ENCODE measurements at regions not wholly inside any gene's neighbourhood (a gene's known extent, or its start where the extent isn't known, plus 50 kb on each side); places are given as distances from the start of the nearest gene placed in this dataset.
A peak's percentile ranks its signal among the peaks of the same experiment; 100 is the strongest.

GRCh38 chr3:132237652-132238032, 79.6 kb upstream of the ACP3 start:
- H3K18ac ChIP-seq (ENCODE audit: low read length) = no peak overlapping the region
- H3K4ac ChIP-seq (ENCODE audit: low read depth, low read length) = no peak overlapping the region
- no peak overlapping the region for H2AK5ac ChIP-seq (ENCODE audit: low read length)
- H3K14ac ChIP-seq (ENCODE audit: low read length) = no peak overlapping the region
- H3K23ac ChIP-seq (ENCODE audit: low read length) = no peak overlapping the region
- no peak overlapping the region for H3K4me2 ChIP-seq (ENCODE audit: low read length)
- no peak overlapping the region for H2BK5ac ChIP-seq (ENCODE audit: low read depth, low read length, poor library complexity)
- no peak overlapping the region for H2BK12ac ChIP-seq (ENCODE audit: low read length)
- H3K4me3 ChIP-seq (ENCODE audit: low read depth, low read length) = no peak overlapping the region
- DNase-seq = no peak
- H4K8ac ChIP-seq (ENCODE audit: low read depth, low read length) = no peak overlapping the region
- H3K9ac ChIP-seq (ENCODE audit: low read length) = no peak overlapping the region
- no peaks in the 10 kb centered on the region for H3K4me1 ChIP-seq (ENCODE audit: control insufficient read depth in 1 of 2, insufficient read depth in 2 of 2, low read length in 2 of 2)
- no peak overlapping the region for H4K91ac ChIP-seq (ENCODE audit: low read depth, low read length)
- H3K9me3 ChIP-seq (ENCODE audit: insufficient read depth, low read depth, low read length) = no peaks in the 10 kb centered on the region
- H3K79me2 ChIP-seq (ENCODE audit: control insufficient read depth, insufficient read depth, low read length, poor library complexity) = no peaks in the 10 kb centered on the region
- no peaks in the 10 kb centered on the region for H3K27me3 ChIP-seq (ENCODE audit: insufficient read depth, low read length)
- no peaks in the 10 kb centered on the region for H3K79me1 ChIP-seq (ENCODE audit: low read length)
- no peak overlapping the region for H2AFZ ChIP-seq (ENCODE audit: insufficient read depth, low read length, poor library complexity)
- H3K27ac ChIP-seq (ENCODE audit: low read depth, low read length) = no peak overlapping the region
- no peak overlapping the region for H4K12ac ChIP-seq (ENCODE audit: low read depth, low read length)
- no peaks in the 10 kb centered on the region for H3K36me3 ChIP-seq (ENCODE audit: control insufficient read depth in 1 of 2, insufficient read depth in 2 of 2, low read length in 2 of 2)
- no peak overlapping the region for H2BK120ac ChIP-seq (ENCODE audit: insufficient read depth, low read length, poor library complexity)

DNA sequence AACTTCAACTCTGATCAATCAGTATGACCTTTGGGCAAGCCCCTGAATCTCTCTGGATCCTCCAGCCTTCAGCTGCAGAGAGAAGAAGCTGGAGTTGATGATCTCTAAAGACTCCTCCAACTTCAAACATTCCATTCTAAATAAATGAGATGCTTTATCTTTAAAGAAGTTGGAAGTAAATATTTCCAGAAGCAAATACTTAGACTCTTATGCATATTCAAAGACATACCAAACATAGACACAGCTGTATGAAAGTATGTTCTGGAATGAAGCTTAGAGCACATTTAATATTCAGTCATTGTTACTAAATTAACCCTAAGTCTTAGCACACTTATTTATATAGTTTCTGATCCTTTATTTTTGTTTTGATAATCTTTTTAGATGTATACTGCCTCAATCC, 77.6 kb upstream of the ACP3 start:
- Histone ChIP-seq H3K9me3 (ENCODE audit: insufficient read depth, low read depth, low read length) (no peaks in the 10 kb centered on the region), H3K79me2 (ENCODE audit: control insufficient read depth, insufficient read depth, low read length, poor library complexity) (no peaks in the 10 kb centered on the region), H3K4me3 (ENCODE audit: low read depth, low read length) (no peak overlapping the region), H3K4ac (ENCODE audit: low read depth, low read length) (no peak overlapping the region), H3K23ac (ENCODE audit: low read length) (no peak overlapping the region), H2BK12ac (ENCODE audit: low read length) (no peak overlapping the region), H3K27ac (ENCODE audit: low read depth, low read length) (no peak overlapping the region), H3K27me3 (ENCODE audit: insufficient read depth, low read length) (no peaks in the 10 kb centered on the region), H2BK5ac (ENCODE audit: low read depth, low read length, poor library complexity) (no peak overlapping the region), H4K8ac (ENCODE audit: low read depth, low read length) (no peak overlapping the region), H3K79me1 (ENCODE audit: low read length) (no peaks in the 10 kb centered on the region), H4K91ac (ENCODE audit: low read depth, low read length) (no peak overlapping the region), H2BK120ac (ENCODE audit: insufficient read depth, low read length, poor library complexity) (no peak overlapping the region), H2AK5ac (ENCODE audit: low read length) (no peak overlapping the region), H2AFZ (ENCODE audit: insufficient read depth, low read length, poor library complexity) (no peak overlapping the region), H3K18ac (ENCODE audit: low read length) (no peak overlapping the region), H3K9ac (ENCODE audit: low read length) (no peak overlapping the region), H4K12ac (ENCODE audit: low read depth, low read length) (no peak overlapping the region), H3K4me1 (ENCODE audit: control insufficient read depth in 1 of 2, insufficient read depth in 2 of 2, low read length in 2 of 2) (no peaks in the 10 kb centered on the region), H3K14ac (ENCODE audit: low read length) (no peak overlapping the region), H3K4me2 (ENCODE audit: low read length) (no peak overlapping the region), H3K36me3 (ENCODE audit: control insufficient read depth in 1 of 2, insufficient read depth in 2 of 2, low read length in 2 of 2) (no peaks in the 10 kb centered on the region)
- DNase-seq = peak in 1 of 2 donors; percentile 65

- H3K4me1 ChIP-seq (ENCODE audit: control insufficient read depth in 1 of 2, insufficient read depth in 2 of 2, low read length in 2 of 2) = no peaks in the 10 kb centered on the region
- no peak overlapping the region for H3K9ac ChIP-seq (ENCODE audit: low read length)
- H2BK12ac ChIP-seq (ENCODE audit: low read length) = no peak overlapping the region
- H3K36me3 ChIP-seq (ENCODE audit: control insufficient read depth in 1 of 2, insufficient read depth in 2 of 2, low read length in 2 of 2) = no peaks in the 10 kb centered on the region
- no peak overlapping the region for H4K8ac ChIP-seq (ENCODE audit: low read depth, low read length)
- no peak overlapping the region for H3K14ac ChIP-seq (ENCODE audit: low read length)
- H3K79me1 ChIP-seq (ENCODE audit: low read length) = no peaks in the 10 kb centered on the region
- H4K91ac ChIP-seq (ENCODE audit: low read depth, low read length) = no peak overlapping the region
- H3K79me2 ChIP-seq (ENCODE audit: control insufficient read depth, insufficient read depth, low read length, poor library complexity) = no peaks in the 10 kb centered on the region
- DNase-seq = no peak
- no peak overlapping the region for H3K4ac ChIP-seq (ENCODE audit: low read depth, low read length)
- H3K27me3 ChIP-seq (ENCODE audit: insufficient read depth, low read length) = no peaks in the 10 kb centered on the region
- H3K9me3 ChIP-seq (ENCODE audit: insufficient read depth, low read depth, low read length) = no peaks in the 10 kb centered on the region
- H3K23ac ChIP-seq (ENCODE audit: low read length) = no peak overlapping the region
- H2BK120ac ChIP-seq (ENCODE audit: insufficient read depth, low read length, poor library complexity) = no peak overlapping the region
- no peak overlapping the region for H3K18ac ChIP-seq (ENCODE audit: low read length)
- WGBS (ENCODE audit: extremely low coverage, insufficient coverage, insufficient read length) = no CpG with 5 or more reads among the region's 3 CpGs
- H3K27ac ChIP-seq (ENCODE audit: low read depth, low read length) = no peak overlapping the region
- H2AK5ac ChIP-seq (ENCODE audit: low read length) = no peak overlapping the region
- no peak overlapping the region for H2AFZ ChIP-seq (ENCODE audit: insufficient read depth, low read length, poor library complexity)
- no peak overlapping the region for H3K4me3 ChIP-seq (ENCODE audit: low read depth, low read length)
- no peak overlapping the region for H3K4me2 ChIP-seq (ENCODE audit: low read length)
- no peak overlapping the region for H4K12ac ChIP-seq (ENCODE audit: low read depth, low read length)
- H2BK5ac ChIP-seq (ENCODE audit: low read depth, low read length, poor library complexity) = no peak overlapping the region
These were observed 75.3 kb upstream of the ACP3 start for GRCh38 chr3:132241776-132242514.

DNA sequence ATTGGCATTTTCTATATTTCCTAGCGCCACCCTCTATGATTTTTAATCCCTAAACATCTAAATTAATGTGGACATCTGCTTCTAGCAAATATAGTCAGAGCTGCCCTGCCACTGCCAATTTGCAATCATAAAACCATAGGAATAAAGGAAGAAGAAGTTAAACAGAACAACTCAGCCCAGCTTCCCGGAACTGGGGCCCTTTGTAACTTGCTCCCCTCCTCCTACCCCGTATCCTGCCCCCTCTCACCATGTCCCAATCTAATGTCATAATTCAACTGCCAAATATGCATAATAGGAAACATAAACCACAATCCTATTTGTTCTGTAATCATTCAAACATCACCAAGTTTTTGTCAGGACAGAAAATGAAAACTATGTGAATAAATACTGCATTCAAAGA, 74.4 kb upstream of the ACP3 start:
- no peak for DNase-seq
- WGBS (ENCODE audit: extremely low coverage, insufficient coverage, insufficient read length) = no CpG with 5 or more reads among the region's 3 CpGs

More for the DNA sequence above, 74.4 kb upstream of the ACP3 start:
- no peak overlapping the region for H3K4me3 ChIP-seq (ENCODE audit: low read depth, low read length)
- no peaks in the 10 kb centered on the region for H3K79me2 ChIP-seq (ENCODE audit: control insufficient read depth, insufficient read depth, low read length, poor library complexity)
- H4K12ac ChIP-seq (ENCODE audit: low read depth, low read length) = no peak overlapping the region
- no peak overlapping the region for H3K9ac ChIP-seq (ENCODE audit: low read length)
- H3K79me1 ChIP-seq (ENCODE audit: low read length) = no peaks in the 10 kb centered on the region
- no peak overlapping the region for H3K27ac ChIP-seq (ENCODE audit: low read depth, low read length)
- H3K18ac ChIP-seq (ENCODE audit: low read length) = no peak overlapping the region
- H3K23ac ChIP-seq (ENCODE audit: low read length) = no peak overlapping the region
- no peaks in the 10 kb centered on the region for H3K36me3 ChIP-seq (ENCODE audit: control insufficient read depth in 1 of 2, insufficient read depth in 2 of 2, low read length in 2 of 2)
- H3K9me3 ChIP-seq (ENCODE audit: insufficient read depth, low read depth, low read length) = no peaks in the 10 kb centered on the region
- no peak overlapping the region for H2AFZ ChIP-seq (ENCODE audit: insufficient read depth, low read length, poor library complexity)
- H2BK120ac ChIP-seq (ENCODE audit: insufficient read depth, low read length, poor library complexity) = no peak overlapping the region
- H3K14ac ChIP-seq (ENCODE audit: low read length) = no peak overlapping the region
- H3K4me1 ChIP-seq (ENCODE audit: control insufficient read depth in 1 of 2, insufficient read depth in 2 of 2, low read length in 2 of 2) = no peaks in the 10 kb centered on the region
- H4K91ac ChIP-seq (ENCODE audit: low read depth, low read length) = no peak overlapping the region
- no peak overlapping the region for H2AK5ac ChIP-seq (ENCODE audit: low read length)
- no peaks in the 10 kb centered on the region for H3K27me3 ChIP-seq (ENCODE audit: insufficient read depth, low read length)
- H2BK5ac ChIP-seq (ENCODE audit: low read depth, low read length, poor library complexity) = no peak overlapping the region
- no peak overlapping the region for H3K4me2 ChIP-seq (ENCODE audit: low read length)
- H3K4ac ChIP-seq (ENCODE audit: low read depth, low read length) = no peak overlapping the region
- no peak overlapping the region for H4K8ac ChIP-seq (ENCODE audit: low read depth, low read length)
- no peak overlapping the region for H2BK12ac ChIP-seq (ENCODE audit: low read length)

All from trophoblast cell (in vitro differentiated cells and primary cell).